DMS153 (cell line): ENCODE measurements at regions not wholly inside any gene's neighbourhood (a gene's known extent, or its start where the extent isn't known, plus 50 kb on each side); places are given as distances from the start of the nearest gene placed in this dataset.

Source experiments
- DNase-seq: peaks from one replicate; lab custom pipeline; 2025; lab: John Stamatoyannopoulos, UW

- DNase-seq, result no peak
Measured at GRCh38 chr12:105748806-105749600, 389.8 kb downstream of the NUAK1 start.

GRCh38 chr12:105750096-105750495 is 388.7 kb downstream of the NUAK1 start:
- no peak for DNase-seq

- no peak for DNase-seq
Measured at GRCh38 chr12:105754313-105754712, 384.4 kb downstream of the NUAK1 start.

GRCh38 chr12:105756961-105757360 is 381.8 kb downstream of the NUAK1 start:
- DNase-seq, result no peak

GRCh38 chr12:105759149-105759548 is 379.6 kb downstream of the NUAK1 start:
- no peak for DNase-seq

GRCh38 chr12:105761075-105761474 is 377.7 kb downstream of the NUAK1 start:
- peak; percentile 8 for DNase-seq

GRCh38 chr12:105764216-105764835 is 374.4 kb downstream of the NUAK1 start:
- no peak for DNase-seq

GRCh38 chr12:105765053-105766014 is 373.4 kb downstream of the NUAK1 start:
- DNase-seq, result no peak

GRCh38 chr12:105766029-105766428 is 372.7 kb downstream of the NUAK1 start:
- DNase-seq, result no peak

- no peak for DNase-seq
Measured at GRCh38 chr12:105769486-105769885, 369.3 kb downstream of the NUAK1 start.

GRCh38 chr12:105773471-105773870 is 365.3 kb downstream of the NUAK1 start:
- DNase-seq, result no peak

GRCh38 chr12:105774037-105774436 is 364.7 kb downstream of the NUAK1 start:
- no peak for DNase-seq

GRCh38 chr12:105775343-105775742 is 363.4 kb downstream of the NUAK1 start:
- DNase-seq, result no peak

GRCh38 chr12:105783983-105784947 is 354.5 kb downstream of the NUAK1 start:
- no peak for DNase-seq

- no peak for DNase-seq
Measured at GRCh38 chr12:105793421-105793820, 345.3 kb downstream of the NUAK1 start.

GRCh38 chr12:105798256-105798845 is 340.4 kb downstream of the NUAK1 start:
- DNase-seq, result no peak

GRCh38 chr12:105799103-105799502 is 339.7 kb downstream of the NUAK1 start:
- DNase-seq, result no peak

GRCh38 chr12:105801351-105801750 is 337.4 kb downstream of the NUAK1 start:
- DNase-seq, result no peak

- peak; percentile 36 for DNase-seq
Measured at GRCh38 chr12:105803292-105803691, 335.5 kb downstream of the NUAK1 start.

GRCh38 chr12:105804591-105805265 is 334.0 kb downstream of the NUAK1 start:
- no peak for DNase-seq
